ENCODE measurements at regions not wholly inside any gene's neighbourhood (a gene's known extent, or its start where the extent isn't known, plus 50 kb on each side); places are given as distances from the start of the nearest gene placed in this dataset.
"Not testable (repeated sequence)": the region's sequence is repeated elsewhere in the genome, so short reads cannot be mapped to it uniquely, and the experiment has no call there.

- Mint-ChIP-seq H3K27me3 (no peaks in the 10 kb centered on the region), H3K4me3 (ENCODE audit: low read depth) (no peak overlapping the region), H3K36me3 (ENCODE audit: insufficient read depth) (peaks cover 2% of the 10 kb centered on the region), H3K27ac (no peak overlapping the region), H3K9me3 (ENCODE audit: low read depth) (peaks cover 50% of the 10 kb centered on the region), H3K4me1 (ENCODE audit: low read depth) (no peaks in the 10 kb centered on the region)
- DNase-seq (ENCODE audit: low spot score, unreplicated experiment) = no peak
- no peak for TF ChIP-seq CTCF (IDR thresholded peaks at IDR 0.05; ENCODE audit: unreplicated experiment)
These were observed 115.5 kb downstream of the ZNF736 start for GRCh38 chr7:64429232-64429631.

GRCh38 chr7:64425436-64425835 lies 111.7 kb downstream of the ZNF736 start:
- H3K9me3 Mint-ChIP-seq (ENCODE audit: low read depth) = peaks cover 55% of the 10 kb centered on the region
- H3K4me3 Mint-ChIP-seq (ENCODE audit: low read depth); H3K36me3 Mint-ChIP-seq (ENCODE audit: insufficient read depth); H3K4me1 Mint-ChIP-seq (ENCODE audit: low read depth); DNase-seq (ENCODE audit: low spot score, unreplicated experiment); H3K27me3 Mint-ChIP-seq; H3K27ac Mint-ChIP-seq: not testable (repeated sequence)

- Mint-ChIP-seq H3K27me3 (no peaks in the 10 kb centered on the region), H3K4me3 (ENCODE audit: low read depth) (no peak overlapping the region), H3K9me3 (ENCODE audit: low read depth) (peaks cover 46% of the 10 kb centered on the region), H3K4me1 (ENCODE audit: low read depth) (no peaks in the 10 kb centered on the region), H3K27ac (no peak overlapping the region), H3K36me3 (ENCODE audit: insufficient read depth) (peaks cover 6% of the 10 kb centered on the region)
- DNase-seq (ENCODE audit: low spot score, unreplicated experiment) = no peak
- no peak for TF ChIP-seq CTCF (IDR thresholded peaks at IDR 0.05; ENCODE audit: unreplicated experiment)
These were observed 93.4 kb downstream of the ZNF736 start for GRCh38 chr7:64407148-64407547.
